ENCODE measurements at regions not wholly inside any gene's neighbourhood (a gene's known extent, or its start where the extent isn't known, plus 50 kb on each side); places are given as distances from the start of the nearest gene placed in this dataset.

DNA sequence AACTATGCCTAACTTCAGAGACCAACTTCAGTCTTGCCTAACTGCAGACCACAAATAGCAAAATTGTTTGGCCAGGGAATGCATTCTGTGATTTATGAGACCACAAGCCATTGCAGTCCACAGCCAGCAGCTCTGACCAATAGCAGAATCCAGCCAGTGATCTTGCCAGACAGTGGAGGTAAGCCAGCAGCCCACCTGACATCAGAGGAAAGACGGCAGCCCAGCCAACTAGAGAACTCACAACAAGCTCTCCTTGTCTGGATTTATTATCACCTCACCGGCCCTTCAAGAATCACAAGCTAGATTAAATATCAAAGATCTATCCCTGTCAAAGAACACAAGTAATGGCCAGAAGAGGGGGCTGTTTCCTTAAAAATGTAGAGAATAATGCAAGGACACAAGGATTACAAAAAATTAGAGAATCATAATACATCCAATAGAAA is 66.5 kb upstream of the SLC35F1 start:
- H3K9ac ChIP-seq (ENCODE audit: low read depth in 1 of 2, low read length in 2 of 2), result no peak overlapping the region
- 33% methylated on average over 2 of the region's 2 CpGs for WGBS
- no peak for DNase-seq (ENCODE audit: low spot score)

DNA sequence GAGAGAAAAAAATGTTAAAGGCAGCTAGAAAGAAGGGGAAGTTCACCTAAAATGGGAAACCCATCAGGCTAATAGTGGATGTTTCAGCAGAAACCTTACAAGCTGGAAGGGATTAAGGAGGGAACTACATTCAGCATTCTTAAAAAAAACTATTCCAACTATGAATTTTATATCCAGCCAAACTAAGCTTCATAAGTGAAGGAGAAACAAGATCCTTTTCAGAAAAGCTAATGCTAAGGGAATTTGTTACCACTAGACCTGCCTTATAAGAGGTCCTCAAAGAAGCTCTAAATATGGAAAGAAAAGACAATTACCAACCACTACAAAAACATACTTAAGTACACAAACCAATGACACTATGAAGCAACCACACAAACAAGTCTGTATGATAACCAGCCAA is 59.2 kb upstream of the SLC35F1 start:
- Histone ChIP-seq H3K4me3 (ENCODE audit: low read depth in 1 of 3, low read length in 3 of 3) (no peak overlapping the region), H3K27ac (ENCODE audit: low read depth in 1 of 2, low read length in 2 of 2) (no peak overlapping the region), H3K27me3 (ENCODE audit: control insufficient read depth in 4 of 4, insufficient read depth in 4 of 4, low read length in 3 of 4) (peaks cover 0 to 7% (median 0%) of the 10 kb centered on the region in 4 donors), H3K4me1 (ENCODE audit: control insufficient read depth in 4 of 4, insufficient read depth in 4 of 4, low read length in 3 of 4) (no peaks in the 10 kb centered on the region), H3K36me3 (ENCODE audit: control insufficient read depth in 4 of 4, insufficient read depth in 3 of 4, low read depth in 1 of 4, low read length in 3 of 4) (no peaks in the 10 kb centered on the region), H3K9ac (ENCODE audit: low read depth in 1 of 2, low read length in 2 of 2) (no peak overlapping the region), H3K9me3 (ENCODE audit: control insufficient read depth in 4 of 4, low read length in 3 of 4) (peaks cover 0 to 5% (median 2%) of the 10 kb centered on the region in 4 donors)
- DNase-seq (ENCODE audit: low spot score), result no peak
- no peak for TF ChIP-seq RXRA (IDR thresholded peaks at IDR 0.05)
- no peak for TF ChIP-seq YY1 (IDR thresholded peaks at IDR 0.05)
- TF ChIP-seq FOXA1 (IDR thresholded peaks at IDR 0.05), result no peak
- TF ChIP-seq, protein P1, sequence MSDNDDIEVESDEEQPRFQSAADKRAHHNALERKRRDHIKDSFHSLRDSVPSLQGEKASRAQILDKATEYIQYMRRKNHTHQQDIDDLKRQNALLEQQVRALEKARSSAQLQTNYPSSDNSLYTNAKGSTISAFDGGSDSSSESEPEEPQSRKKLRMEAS (IDR thresholded peaks at IDR 0.05), result no peak
- no peak for TF ChIP-seq RAD21 (IDR thresholded peaks at IDR 0.05)

More for the DNA sequence above, 66.5 kb upstream of the SLC35F1 start:
- no peaks in the 10 kb centered on the region for H3K36me3 ChIP-seq (ENCODE audit: control insufficient read depth in 4 of 4, insufficient read depth in 3 of 4, low read depth in 1 of 4, low read length in 3 of 4)
- H3K27me3 ChIP-seq (ENCODE audit: control insufficient read depth in 4 of 4, insufficient read depth in 4 of 4, low read length in 3 of 4), result no peaks in the 10 kb centered on the region
- no peak overlapping the region for H3K27ac ChIP-seq (ENCODE audit: low read depth in 1 of 2, low read length in 2 of 2)
- H3K4me1 ChIP-seq (ENCODE audit: control insufficient read depth in 4 of 4, insufficient read depth in 4 of 4, low read length in 3 of 4), result no peaks in the 10 kb centered on the region
- no peaks in the 10 kb centered on the region for H3K9me3 ChIP-seq (ENCODE audit: control insufficient read depth in 4 of 4, low read length in 3 of 4)
- TF ChIP-seq RAD21 (IDR thresholded peaks at IDR 0.05) (peak; percentile 34 to 57), FOXA1 (IDR thresholded peaks at IDR 0.05) (no peak), HNF4G (IDR thresholded peaks at IDR 0.05) (no peak)
- TF ChIP-seq, protein P2, sequence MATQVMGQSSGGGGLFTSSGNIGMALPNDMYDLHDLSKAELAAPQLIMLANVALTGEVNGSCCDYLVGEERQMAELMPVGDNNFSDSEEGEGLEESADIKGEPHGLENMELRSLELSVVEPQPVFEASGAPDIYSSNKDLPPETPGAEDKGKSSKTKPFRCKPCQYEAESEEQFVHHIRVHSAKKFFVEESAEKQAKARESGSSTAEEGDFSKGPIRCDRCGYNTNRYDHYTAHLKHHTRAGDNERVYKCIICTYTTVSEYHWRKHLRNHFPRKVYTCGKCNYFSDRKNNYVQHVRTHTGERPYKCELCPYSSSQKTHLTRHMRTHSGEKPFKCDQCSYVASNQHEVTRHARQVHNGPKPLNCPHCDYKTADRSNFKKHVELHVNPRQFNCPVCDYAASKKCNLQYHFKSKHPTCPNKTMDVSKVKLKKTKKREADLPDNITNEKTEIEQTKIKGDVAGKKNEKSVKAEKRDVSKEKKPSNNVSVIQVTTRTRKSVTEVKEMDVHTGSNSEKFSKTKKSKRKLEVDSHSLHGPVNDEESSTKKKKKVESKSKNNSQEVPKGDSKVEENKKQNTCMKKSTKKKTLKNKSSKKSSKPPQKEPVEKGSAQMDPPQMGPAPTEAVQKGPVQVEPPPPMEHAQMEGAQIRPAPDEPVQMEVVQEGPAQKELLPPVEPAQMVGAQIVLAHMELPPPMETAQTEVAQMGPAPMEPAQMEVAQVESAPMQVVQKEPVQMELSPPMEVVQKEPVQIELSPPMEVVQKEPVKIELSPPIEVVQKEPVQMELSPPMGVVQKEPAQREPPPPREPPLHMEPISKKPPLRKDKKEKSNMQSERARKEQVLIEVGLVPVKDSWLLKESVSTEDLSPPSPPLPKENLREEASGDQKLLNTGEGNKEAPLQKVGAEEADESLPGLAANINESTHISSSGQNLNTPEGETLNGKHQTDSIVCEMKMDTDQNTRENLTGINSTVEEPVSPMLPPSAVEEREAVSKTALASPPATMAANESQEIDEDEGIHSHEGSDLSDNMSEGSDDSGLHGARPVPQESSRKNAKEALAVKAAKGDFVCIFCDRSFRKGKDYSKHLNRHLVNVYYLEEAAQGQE (IDR thresholded peaks at IDR 0.05), result no peak
- H3K4me3 ChIP-seq (ENCODE audit: low read depth in 1 of 3, low read length in 3 of 3), result no peak overlapping the region

DNA sequence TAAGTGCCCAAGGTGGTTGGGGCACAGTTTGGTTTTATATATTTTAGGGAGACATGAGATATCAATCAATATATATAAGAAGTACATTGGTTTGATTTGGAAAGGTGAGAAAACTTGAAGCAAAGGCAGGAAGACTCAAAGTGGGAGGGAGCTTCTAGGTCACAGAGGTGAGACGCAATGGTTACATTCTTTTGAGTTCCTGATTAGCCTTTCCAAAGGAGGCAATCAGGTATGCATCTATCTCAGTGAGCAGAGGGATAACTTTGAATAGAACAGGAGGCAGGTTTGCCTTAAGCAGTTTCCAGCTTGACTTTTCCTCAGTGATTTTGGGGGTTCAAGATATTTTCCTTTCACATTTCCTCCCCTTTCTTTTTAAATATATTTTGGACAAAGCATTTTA is 58.0 kb upstream of the SLC35F1 start:
- DNase-seq (ENCODE audit: low spot score), result no peak
- no peak overlapping the region for H3K27ac ChIP-seq (ENCODE audit: low read depth in 1 of 2, low read length in 2 of 2)
- peaks cover 0 to 5% (median 2%) of the 10 kb centered on the region in 4 donors for H3K9me3 ChIP-seq (ENCODE audit: control insufficient read depth in 4 of 4, low read length in 3 of 4)
- H3K4me3 ChIP-seq (ENCODE audit: low read depth in 1 of 3, low read length in 3 of 3), result no peak overlapping the region
- H3K27me3 ChIP-seq (ENCODE audit: control insufficient read depth in 4 of 4, insufficient read depth in 4 of 4, low read length in 3 of 4), result peaks cover 0 to 7% (median 0%) of the 10 kb centered on the region in 4 donors
- no peaks in the 10 kb centered on the region for H3K4me1 ChIP-seq (ENCODE audit: control insufficient read depth in 4 of 4, insufficient read depth in 4 of 4, low read length in 3 of 4)
- WGBS, result 46% methylated on average over 1 of the region's 1 CpG
- TF ChIP-seq TAF1 (conservative IDR thresholded peaks at IDR 0.05) (no peak), YY1 (IDR thresholded peaks at IDR 0.05) (no peak)
- H3K36me3 ChIP-seq (ENCODE audit: control insufficient read depth in 4 of 4, insufficient read depth in 3 of 4, low read depth in 1 of 4, low read length in 3 of 4), result no peaks in the 10 kb centered on the region
- H3K9ac ChIP-seq (ENCODE audit: low read depth in 1 of 2, low read length in 2 of 2), result no peak overlapping the region
